ENCODE measurements at regions not wholly inside any gene's neighbourhood (a gene's known extent, or its start where the extent isn't known, plus 50 kb on each side); places are given as distances from the start of the nearest gene placed in this dataset.

DNA sequence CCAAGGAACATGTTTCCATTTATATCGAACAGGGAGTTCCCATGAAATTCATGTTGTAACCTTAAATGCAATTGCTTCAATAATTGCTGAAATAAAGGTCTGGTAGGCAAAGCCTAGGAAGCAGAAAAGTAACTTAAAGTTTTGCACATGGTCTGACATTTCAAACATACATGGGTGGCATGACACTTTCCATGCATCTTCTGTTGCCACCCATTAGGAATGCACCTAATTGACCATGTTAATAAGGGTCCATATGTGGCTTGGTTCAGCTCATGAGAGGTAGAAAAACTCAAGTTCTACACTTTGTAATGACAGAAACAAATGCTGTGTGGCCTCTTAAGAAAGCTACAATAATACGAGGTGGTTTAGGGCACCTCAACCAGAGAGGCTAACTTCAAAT is 72.0 kb upstream of the GORAB start (continued):
- TF ChIP-seq, protein P1, sequence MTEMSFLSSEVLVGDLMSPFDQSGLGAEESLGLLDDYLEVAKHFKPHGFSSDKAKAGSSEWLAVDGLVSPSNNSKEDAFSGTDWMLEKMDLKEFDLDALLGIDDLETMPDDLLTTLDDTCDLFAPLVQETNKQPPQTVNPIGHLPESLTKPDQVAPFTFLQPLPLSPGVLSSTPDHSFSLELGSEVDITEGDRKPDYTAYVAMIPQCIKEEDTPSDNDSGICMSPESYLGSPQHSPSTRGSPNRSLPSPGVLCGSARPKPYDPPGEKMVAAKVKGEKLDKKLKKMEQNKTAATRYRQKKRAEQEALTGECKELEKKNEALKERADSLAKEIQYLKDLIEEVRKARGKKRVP (CRISPR knock-in tag; IDR thresholded peaks at IDR 0.05): no peak
- TF ChIP-seq RHOXF2B (CRISPR knock-in tag; conservative IDR thresholded peaks at IDR 0.05) (no peak), ZNF354B (CRISPR knock-in tag; IDR thresholded peaks at IDR 0.05) (no peak), MAFF (IDR thresholded peaks at IDR 0.05; ENCODE audit: low read length) (no peak)

GRCh38 chr1:170460414-170461155 is 71.4 kb upstream of the GORAB start:
- H3K9me3 ChIP-seq (replicated peaks; ENCODE audit: control insufficient read depth, insufficient read depth, low read depth, low read length): no peaks in the 10 kb centered on the region
- intact Hi-C loops (cut with micrococcal nuclease) (no loop called here), in situ Hi-C loops (cut with MboI) (no loop called here)
- no peaks in the 10 kb centered on the region for H4K20me1 ChIP-seq (replicated peaks; ENCODE audit: control insufficient read depth, insufficient read depth, low read length)
- no peak overlapping the region for H3K27ac ChIP-seq (ENCODE audit: extremely low read depth, low read depth, low read length)
- no TSS peak for BruUV-seq (replicated peaks)
- H3K9ac ChIP-seq (ENCODE audit: insufficient read depth in 1 of 2, low read depth in 2 of 2, low read length in 2 of 2): no peak overlapping the region
- POLR2A ChIA-PET: no interaction called here
- no peak overlapping the region for H2AFZ ChIP-seq (ENCODE audit: low read depth, low read length)
- no peaks in the 10 kb centered on the region for H3K79me2 ChIP-seq (ENCODE audit: control insufficient read depth, insufficient read depth, low read length)
- no peaks in the 10 kb centered on the region for H3K27me3 ChIP-seq (ENCODE audit: control insufficient read depth in 2 of 2, insufficient read depth in 2 of 2, low read length in 2 of 2)
- ATAC-seq (no peak), DNase-seq (ENCODE audit: extremely low read depth in 1 of 4, low spot score in 3 of 4) (no peak), FAIRE-seq (no peak)
- no peaks in the 10 kb centered on the region for H3K9me1 ChIP-seq (ENCODE audit: control insufficient read depth, insufficient read depth, low read length)
- 0% methylated on average over 2 of the region's 2 CpGs for WGBS (ENCODE audit: insufficient coverage, low coverage, missing lambda C conversion rate)
- H3K4me3 ChIP-seq: no peak overlapping the region
- CTCF ChIA-PET (ENCODE audit: low intra/inter-chr PET ratio): no interaction called here
- no peak overlapping the region for H3K4me2 ChIP-seq (ENCODE audit: insufficient read depth, low read length)
- H3K36me3 ChIP-seq (ENCODE audit: control insufficient read depth, insufficient read depth, low read length): no peaks in the 10 kb centered on the region
- H3K4me1 ChIP-seq (replicated peaks in 1 of 2; ENCODE audit: control insufficient read depth in 2 of 2, insufficient read depth in 2 of 2, low read length in 2 of 2): no peaks in the 10 kb centered on the region
- TF ChIP-seq SRF (CRISPR knock-in tag; IDR thresholded peaks at IDR 0.05): no peak
- no peak for TF ChIP-seq AFF1 (IDR thresholded peaks at IDR 0.05; ENCODE audit: low read depth in 1 of 2, partially characterized antibody in 2 of 2)
- no peak for TF ChIP-seq BACH1 (tag; IDR thresholded peaks at IDR 0.05)
- no peak for TF ChIP-seq GATAD2A (IDR thresholded peaks at IDR 0.05)
- TF ChIP-seq ETV6 (IDR thresholded peaks at IDR 0.05; ENCODE audit: borderline replicate concordance in 1 of 2, low read depth in 2 of 2, low read length in 1 of 2): no peak
- no peak for TF ChIP-seq ETV6 (CRISPR knock-in tag; IDR thresholded peaks at IDR 0.05; ENCODE audit: borderline replicate concordance)
- TF ChIP-seq BHLHE40 (IDR thresholded peaks at IDR 0.05; ENCODE audit: low read length): no peak
- TF ChIP-seq CREBBP (IDR thresholded peaks at IDR 0.05; ENCODE audit: low read depth, low read length): no peak
- TF ChIP-seq ZFP36 (IDR thresholded peaks at IDR 0.05; ENCODE audit: low read depth, low read length, partially characterized antibody): no peak
- TF ChIP-seq, protein P2, sequence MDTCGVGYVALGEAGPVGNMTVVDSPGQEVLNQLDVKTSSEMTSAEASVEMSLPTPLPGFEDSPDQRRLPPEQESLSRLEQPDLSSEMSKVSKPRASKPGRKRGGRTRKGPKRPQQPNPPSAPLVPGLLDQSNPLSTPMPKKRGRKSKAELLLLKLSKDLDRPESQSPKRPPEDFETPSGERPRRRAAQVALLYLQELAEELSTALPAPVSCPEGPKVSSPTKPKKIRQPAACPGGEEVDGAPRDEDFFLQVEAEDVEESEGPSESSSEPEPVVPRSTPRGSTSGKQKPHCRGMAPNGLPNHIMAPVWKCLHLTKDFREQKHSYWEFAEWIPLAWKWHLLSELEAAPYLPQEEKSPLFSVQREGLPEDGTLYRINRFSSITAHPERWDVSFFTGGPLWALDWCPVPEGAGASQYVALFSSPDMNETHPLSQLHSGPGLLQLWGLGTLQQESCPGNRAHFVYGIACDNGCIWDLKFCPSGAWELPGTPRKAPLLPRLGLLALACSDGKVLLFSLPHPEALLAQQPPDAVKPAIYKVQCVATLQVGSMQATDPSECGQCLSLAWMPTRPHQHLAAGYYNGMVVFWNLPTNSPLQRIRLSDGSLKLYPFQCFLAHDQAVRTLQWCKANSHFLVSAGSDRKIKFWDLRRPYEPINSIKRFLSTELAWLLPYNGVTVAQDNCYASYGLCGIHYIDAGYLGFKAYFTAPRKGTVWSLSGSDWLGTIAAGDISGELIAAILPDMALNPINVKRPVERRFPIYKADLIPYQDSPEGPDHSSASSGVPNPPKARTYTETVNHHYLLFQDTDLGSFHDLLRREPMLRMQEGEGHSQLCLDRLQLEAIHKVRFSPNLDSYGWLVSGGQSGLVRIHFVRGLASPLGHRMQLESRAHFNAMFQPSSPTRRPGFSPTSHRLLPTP (IDR thresholded peaks at IDR 0.05; ENCODE audit: borderline replicate concordance, extremely low read depth, insufficient read length): no peak
